ENCODE measurements at regions not wholly inside any gene's neighbourhood (a gene's known extent, or its start where the extent isn't known, plus 50 kb on each side); places are given as distances from the start of the nearest gene placed in this dataset.

DNA sequence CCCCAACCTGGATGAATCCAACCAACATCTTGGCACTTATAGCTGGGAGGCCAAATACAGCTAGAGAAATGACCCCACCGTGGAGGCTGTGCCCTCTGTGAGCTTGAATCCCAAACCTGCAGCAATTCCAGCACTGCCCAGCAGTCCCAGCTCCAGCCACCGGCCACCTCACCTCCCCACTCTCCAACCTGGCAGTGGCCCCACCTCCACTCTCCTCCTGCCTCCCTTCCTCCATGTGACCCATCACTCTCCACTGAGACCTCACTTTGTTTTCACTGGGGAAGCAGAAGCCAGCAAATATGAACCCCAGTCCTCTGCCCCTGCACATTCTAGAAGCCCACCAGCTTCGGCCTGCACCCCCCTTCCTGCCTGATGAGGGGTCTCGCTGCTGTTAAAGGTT lies 79.7 kb upstream of the LINGO1 start:
- CTCF ChIA-PET: no interaction called here
- no peaks in the 10 kb centered on the region for H3K27me3 Mint-ChIP-seq (ENCODE audit: low read depth)
- H3K4me1 Mint-ChIP-seq (ENCODE audit: low read depth): no peaks in the 10 kb centered on the region
- DNase-seq (no peak), ATAC-seq (no peak)
- no peaks in the 10 kb centered on the region for H3K9me3 Mint-ChIP-seq (ENCODE audit: insufficient read depth)
- no peaks in the 10 kb centered on the region for H3K36me3 Mint-ChIP-seq (ENCODE audit: low read depth)
- no peak overlapping the region for H3K27ac Mint-ChIP-seq
- no peak overlapping the region for H3K4me3 Mint-ChIP-seq
- POLR2A ChIA-PET: no interaction called here

GRCh38 chr15:77710637-77711036 lies 77.9 kb upstream of the LINGO1 start:
- H3K27me3 Mint-ChIP-seq (ENCODE audit: low read depth): no peaks in the 10 kb centered on the region
- POLR2A ChIA-PET: no interaction called here
- H3K36me3 Mint-ChIP-seq (ENCODE audit: low read depth): no peaks in the 10 kb centered on the region
- H3K4me1 Mint-ChIP-seq (ENCODE audit: low read depth): no peaks in the 10 kb centered on the region
- H3K27ac Mint-ChIP-seq: no peak overlapping the region
- H3K9me3 Mint-ChIP-seq (ENCODE audit: insufficient read depth): no peaks in the 10 kb centered on the region
- ATAC-seq (no peak), DNase-seq (no peak)
- no peak overlapping the region for H3K4me3 Mint-ChIP-seq
- CTCF ChIA-PET: interaction anchor here (1.3 kb wide), 1 partner anchor 77 kb away, joined by 4 read pairs; no protein-coding TSS in a partner anchor

DNA sequence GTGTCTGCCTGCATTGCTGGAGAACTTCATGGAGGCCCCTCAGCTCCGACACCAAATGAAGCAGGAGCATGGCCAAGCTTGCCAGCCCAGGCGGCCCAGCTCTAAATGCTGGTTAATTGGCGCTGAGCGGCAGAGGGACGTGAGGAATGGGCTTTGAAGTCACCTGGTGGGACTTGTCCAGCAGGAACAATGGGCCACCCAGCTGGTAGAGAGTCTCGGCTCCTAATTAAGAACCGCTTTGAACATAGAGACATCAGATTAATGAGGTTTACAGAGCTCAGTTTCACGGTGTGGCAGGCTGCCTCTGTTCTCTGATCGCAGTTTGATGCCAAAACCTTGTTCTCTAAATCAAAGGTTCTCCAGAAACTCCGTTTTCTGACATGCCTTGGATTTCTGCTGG lies 77.5 kb upstream of the LINGO1 start:
- no peak overlapping the region for H3K4me3 Mint-ChIP-seq
- no peaks in the 10 kb centered on the region for H3K9me3 Mint-ChIP-seq (ENCODE audit: insufficient read depth)
- CTCF ChIA-PET: interaction anchor here (1.3 kb wide), 1 partner anchor 77 kb away, joined by 4 read pairs; no protein-coding TSS in a partner anchor
- ATAC-seq (no peak), DNase-seq (no peak)
- no peak overlapping the region for H3K27ac Mint-ChIP-seq
- H3K4me1 Mint-ChIP-seq (ENCODE audit: low read depth): no peaks in the 10 kb centered on the region
- no peaks in the 10 kb centered on the region for H3K36me3 Mint-ChIP-seq (ENCODE audit: low read depth)
- H3K27me3 Mint-ChIP-seq (ENCODE audit: low read depth): no peaks in the 10 kb centered on the region
- POLR2A ChIA-PET: no interaction called here

- no peaks in the 10 kb centered on the region for H3K9me3 Mint-ChIP-seq (ENCODE audit: insufficient read depth)
- ATAC-seq (no peak), DNase-seq (no peak)
- ChIA-PET CTCF (no interaction called here), POLR2A (no interaction called here)
- no peaks in the 10 kb centered on the region for H3K4me1 Mint-ChIP-seq (ENCODE audit: low read depth)
- no peaks in the 10 kb centered on the region for H3K36me3 Mint-ChIP-seq (ENCODE audit: low read depth)
- no peaks in the 10 kb centered on the region for H3K27me3 Mint-ChIP-seq (ENCODE audit: low read depth)
- no peak overlapping the region for H3K27ac Mint-ChIP-seq
- no peak overlapping the region for H3K4me3 Mint-ChIP-seq
These were observed 76.6 kb upstream of the LINGO1 start for GRCh38 chr15:77709135-77709886.

GRCh38 chr15:77706482-77707244 lies 74.0 kb upstream of the LINGO1 start:
- DNase-seq (no peak), ATAC-seq (no peak)
- Mint-ChIP-seq H3K27me3 (ENCODE audit: low read depth) (no peaks in the 10 kb centered on the region), H3K36me3 (ENCODE audit: low read depth) (no peaks in the 10 kb centered on the region), H3K9me3 (ENCODE audit: insufficient read depth) (no peaks in the 10 kb centered on the region), H3K4me1 (ENCODE audit: low read depth) (no peaks in the 10 kb centered on the region), H3K27ac (no peak overlapping the region), H3K4me3 (no peak overlapping the region)
- ChIA-PET POLR2A (no interaction called here), CTCF (no interaction called here)

- ChIA-PET POLR2A (no interaction called here), CTCF (no interaction called here)
- ATAC-seq (no peak), DNase-seq (peak; percentile 44)
- Mint-ChIP-seq H3K36me3 (ENCODE audit: low read depth) (no peaks in the 10 kb centered on the region), H3K4me1 (ENCODE audit: low read depth) (no peaks in the 10 kb centered on the region), H3K27me3 (ENCODE audit: low read depth) (no peaks in the 10 kb centered on the region), H3K4me3 (no peak overlapping the region), H3K27ac (no peak overlapping the region), H3K9me3 (ENCODE audit: insufficient read depth) (no peaks in the 10 kb centered on the region)
These were observed 69.7 kb upstream of the LINGO1 start for GRCh38 chr15:77702211-77702957.

- no peak for DNase-seq
- CTCF ChIA-PET: no interaction called here
- POLR2A ChIA-PET: no interaction called here
- Mint-ChIP-seq H3K27me3 (ENCODE audit: low read depth) (no peaks in the 10 kb centered on the region), H3K4me3 (no peak overlapping the region), H3K27ac (no peak overlapping the region), H3K9me3 (ENCODE audit: insufficient read depth) (no peaks in the 10 kb centered on the region), H3K36me3 (ENCODE audit: low read depth) (no peaks in the 10 kb centered on the region), H3K4me1 (ENCODE audit: low read depth) (no peaks in the 10 kb centered on the region)
- no peak for ATAC-seq
These were observed 65.8 kb upstream of the LINGO1 start for GRCh38 chr15:77698481-77698880.

- peaks cover 4% of the 10 kb centered on the region for H3K27me3 Mint-ChIP-seq (ENCODE audit: low read depth)
- CTCF ChIA-PET: no interaction called here
- no peak overlapping the region for H3K27ac Mint-ChIP-seq
- POLR2A ChIA-PET: no interaction called here
- no peak overlapping the region for H3K4me3 Mint-ChIP-seq
- H3K4me1 Mint-ChIP-seq (ENCODE audit: low read depth): no peaks in the 10 kb centered on the region
- H3K36me3 Mint-ChIP-seq (ENCODE audit: low read depth): no peaks in the 10 kb centered on the region
- no peak for ATAC-seq
- DNase-seq: no peak
- H3K9me3 Mint-ChIP-seq (ENCODE audit: insufficient read depth): no peaks in the 10 kb centered on the region
These were observed 65.2 kb upstream of the LINGO1 start for GRCh38 chr15:77697893-77698292.

- Mint-ChIP-seq H3K4me1 (ENCODE audit: low read depth) (no peaks in the 10 kb centered on the region), H3K36me3 (ENCODE audit: low read depth) (no peaks in the 10 kb centered on the region), H3K27ac (no peak overlapping the region), H3K9me3 (ENCODE audit: insufficient read depth) (no peaks in the 10 kb centered on the region), H3K27me3 (ENCODE audit: low read depth) (peaks cover 5% of the 10 kb centered on the region), H3K4me3 (no peak overlapping the region)
- ChIA-PET POLR2A (no interaction called here), CTCF (no interaction called here)
- ATAC-seq: no peak
- no peak for DNase-seq
These were observed 64.2 kb upstream of the LINGO1 start for GRCh38 chr15:77696871-77697270.

DNA sequence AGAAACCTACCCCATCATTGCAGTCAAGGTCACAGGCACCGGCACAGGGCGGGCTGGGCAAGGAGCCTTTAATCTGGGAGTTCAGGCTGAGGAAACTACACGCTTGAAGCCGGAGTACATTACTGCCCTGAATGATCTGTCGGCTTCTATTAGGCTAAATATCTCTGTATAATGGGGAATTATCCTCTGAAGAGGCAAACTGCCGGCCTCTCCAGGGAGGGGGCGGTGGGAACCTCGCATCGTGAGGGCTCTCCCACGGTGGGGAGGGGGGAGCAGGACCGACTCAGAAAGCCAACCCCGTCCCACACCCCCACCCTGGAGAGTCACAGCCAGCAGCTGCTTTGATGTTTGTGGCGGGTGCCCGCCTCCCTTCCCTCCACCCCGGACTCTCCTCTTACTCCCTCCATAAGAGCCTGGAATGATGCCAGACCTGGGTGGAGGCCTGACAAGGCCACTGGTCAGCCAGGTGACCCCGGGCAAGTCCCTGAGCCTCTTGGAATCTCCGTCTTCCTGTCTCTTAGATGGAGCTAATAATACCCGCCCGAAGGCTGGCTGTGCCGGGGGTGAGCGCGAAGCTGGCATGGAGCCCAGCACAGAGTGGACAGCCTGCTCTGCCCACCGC lies 63.4 kb upstream of the LINGO1 start:
- no peak overlapping the region for H3K27ac Mint-ChIP-seq
- H3K4me1 Mint-ChIP-seq (ENCODE audit: low read depth): no peaks in the 10 kb centered on the region
- H3K4me3 Mint-ChIP-seq: no peak overlapping the region
- peaks cover 7% of the 10 kb centered on the region for H3K27me3 Mint-ChIP-seq (ENCODE audit: low read depth)
- H3K36me3 Mint-ChIP-seq (ENCODE audit: low read depth): no peaks in the 10 kb centered on the region
- ATAC-seq (no peak), DNase-seq (no peak)
- no peaks in the 10 kb centered on the region for H3K9me3 Mint-ChIP-seq (ENCODE audit: insufficient read depth)
- POLR2A ChIA-PET: no interaction called here
- CTCF ChIA-PET: no interaction called here

DNA sequence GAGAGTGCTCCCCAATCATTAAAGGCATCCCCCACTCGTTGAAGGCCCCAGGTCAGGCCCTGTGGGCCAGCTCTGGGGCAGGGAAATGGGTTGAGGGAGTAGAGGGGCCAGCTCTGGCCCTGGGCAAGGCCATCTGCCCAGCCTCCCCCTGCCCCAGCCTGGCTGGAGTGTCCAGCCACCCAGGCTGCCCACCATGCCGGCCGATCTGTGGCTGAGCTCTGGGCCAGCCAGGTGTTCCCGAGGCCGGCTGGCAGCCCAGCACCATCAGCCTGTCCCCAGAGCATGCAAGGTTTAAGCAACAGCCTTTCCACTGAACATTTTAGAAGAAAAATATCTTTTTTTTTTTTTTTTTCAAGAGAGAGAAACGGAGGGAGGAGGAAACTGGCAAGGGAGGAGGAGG lies 62.8 kb upstream of the LINGO1 start:
- no peak overlapping the region for H3K27ac Mint-ChIP-seq
- ATAC-seq: no peak
- H3K36me3 Mint-ChIP-seq (ENCODE audit: low read depth): no peaks in the 10 kb centered on the region
- H3K4me1 Mint-ChIP-seq (ENCODE audit: low read depth): no peaks in the 10 kb centered on the region
- H3K27me3 Mint-ChIP-seq (ENCODE audit: low read depth): peaks cover 7% of the 10 kb centered on the region
- H3K4me3 Mint-ChIP-seq: no peak overlapping the region
- ChIA-PET CTCF (no interaction called here), POLR2A (no interaction called here)
- no peak for DNase-seq
- H3K9me3 Mint-ChIP-seq (ENCODE audit: insufficient read depth): no peaks in the 10 kb centered on the region

DNA sequence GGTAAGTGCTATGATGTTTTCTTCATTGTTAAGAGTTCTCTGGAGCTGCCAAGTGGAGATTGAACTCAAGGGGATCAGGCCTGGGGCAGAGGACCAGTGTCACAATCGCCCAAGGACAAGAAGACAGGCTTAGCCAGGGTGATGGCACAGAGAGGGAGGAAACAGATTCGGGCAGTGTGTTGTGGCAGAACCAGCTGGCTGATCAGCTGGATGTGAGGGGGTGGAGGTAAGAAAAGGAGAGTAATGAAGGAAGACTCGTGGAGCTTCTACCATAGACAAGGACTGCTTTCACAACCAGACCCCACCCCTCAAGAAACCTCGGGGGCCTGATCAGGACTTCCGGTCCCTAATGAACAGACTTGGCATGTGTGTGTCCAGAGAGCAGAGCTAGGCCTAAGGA lies 60.9 kb upstream of the LINGO1 start:
- POLR2A ChIA-PET: no interaction called here

More for the DNA sequence above, 60.9 kb upstream of the LINGO1 start:
- peaks cover 9% of the 10 kb centered on the region for H3K4me1 Mint-ChIP-seq (ENCODE audit: low read depth)
- DNase-seq (no peak), ATAC-seq (no peak)
- no peak overlapping the region for H3K4me3 Mint-ChIP-seq
- peaks cover 7% of the 10 kb centered on the region for H3K27me3 Mint-ChIP-seq (ENCODE audit: low read depth)
- H3K27ac Mint-ChIP-seq: no peak overlapping the region
- H3K36me3 Mint-ChIP-seq (ENCODE audit: low read depth): no peaks in the 10 kb centered on the region
- no peaks in the 10 kb centered on the region for H3K9me3 Mint-ChIP-seq (ENCODE audit: insufficient read depth)
- CTCF ChIA-PET: interaction anchor here (1.3 kb wide), 1 partner anchor 60 kb away, joined by 5 read pairs; no protein-coding TSS in a partner anchor

Data from activated CD8-positive, alpha-beta T cell treated with anti-CD3 and anti-CD28 coated beads, Interleukin-2, amount 10 ng/mL, durations not matched to agents 7 days and 5 days (primary cell).